NOMO-1 treated with DMSO at 0.1 percent for 48 hours (cell line): ENCODE measurements at regions not wholly inside any gene's neighbourhood (a gene's known extent, or its start where the extent isn't known, plus 50 kb on each side); places are given as distances from the start of the nearest gene placed in this dataset.
A peak's percentile ranks its signal among the peaks of the same experiment; 100 is the strongest.

Source experiments
- DNase-seq: peaks from one replicate; lab custom pipeline; 2025; ENCODE audit not compliant: unreplicated experiment; lab: John Stamatoyannopoulos, UW

- DNase-seq = no peak
Measured at GRCh38 chr16:54425681-54426552, 139.3 kb upstream of the IRX3 start.

GRCh38 chr16:54425068-54425467, 138.5 kb upstream of the IRX3 start:
- DNase-seq = no peak

- DNase-seq = no peak
Measured at GRCh38 chr16:54424043-54424451, 137.5 kb upstream of the IRX3 start.

- no peak for DNase-seq
Measured at GRCh38 chr16:54422569-54422978, 136.0 kb upstream of the IRX3 start.

- no peak for DNase-seq
Measured at GRCh38 chr16:54422159-54422558, 135.6 kb upstream of the IRX3 start.

- DNase-seq = no peak
Measured at GRCh38 chr16:54421220-54421619, 134.6 kb upstream of the IRX3 start.

GRCh38 chr16:54418903-54419302, 132.3 kb upstream of the IRX3 start:
- no peak for DNase-seq

- DNase-seq = no peak
Measured at GRCh38 chr16:54417384-54417783, 130.8 kb upstream of the IRX3 start.

- DNase-seq = no peak
Measured at GRCh38 chr16:54414671-54415070, 128.1 kb upstream of the IRX3 start.

GRCh38 chr16:54412777-54413455, 126.3 kb upstream of the IRX3 start:
- DNase-seq = no peak

GRCh38 chr16:54412037-54412436, 125.5 kb upstream of the IRX3 start:
- DNase-seq = no peak

- DNase-seq = no peak
Measured at GRCh38 chr16:54411544-54411943, 125.0 kb upstream of the IRX3 start.

GRCh38 chr16:54409982-54410381, 123.4 kb upstream of the IRX3 start:
- no peak for DNase-seq

GRCh38 chr16:54407596-54407995, 121.0 kb upstream of the IRX3 start:
- no peak for DNase-seq

- no peak for DNase-seq
Measured at GRCh38 chr16:54405478-54405877, 118.9 kb upstream of the IRX3 start.

- no peak for DNase-seq
Measured at GRCh38 chr16:54403580-54403979, 117.0 kb upstream of the IRX3 start.

GRCh38 chr16:54402873-54403272, 116.3 kb upstream of the IRX3 start:
- DNase-seq = no peak

GRCh38 chr16:54402270-54402669, 115.7 kb upstream of the IRX3 start:
- DNase-seq = no peak

GRCh38 chr16:54400261-54400660, 113.7 kb upstream of the IRX3 start:
- DNase-seq = no peak

- no peak for DNase-seq
Measured at GRCh38 chr16:54398986-54399385, 112.4 kb upstream of the IRX3 start.

- no peak for DNase-seq
Measured at GRCh38 chr16:54397838-54398237, 111.3 kb upstream of the IRX3 start.

- DNase-seq = peak; percentile 87
Measured at GRCh38 chr16:54397190-54397835, 110.7 kb upstream of the IRX3 start.
